TTC549 (cell line): ENCODE measurements at regions not wholly inside any gene's neighbourhood (a gene's known extent, or its start where the extent isn't known, plus 50 kb on each side); places are given as distances from the start of the nearest gene placed in this dataset.

Experiments
- FAIRE-seq: peaks from 2 replicates; lab custom pipeline; 2012; peaks lifted over from hg19 to GRCh38; lab: Jason Lieb, UNC

DNA sequence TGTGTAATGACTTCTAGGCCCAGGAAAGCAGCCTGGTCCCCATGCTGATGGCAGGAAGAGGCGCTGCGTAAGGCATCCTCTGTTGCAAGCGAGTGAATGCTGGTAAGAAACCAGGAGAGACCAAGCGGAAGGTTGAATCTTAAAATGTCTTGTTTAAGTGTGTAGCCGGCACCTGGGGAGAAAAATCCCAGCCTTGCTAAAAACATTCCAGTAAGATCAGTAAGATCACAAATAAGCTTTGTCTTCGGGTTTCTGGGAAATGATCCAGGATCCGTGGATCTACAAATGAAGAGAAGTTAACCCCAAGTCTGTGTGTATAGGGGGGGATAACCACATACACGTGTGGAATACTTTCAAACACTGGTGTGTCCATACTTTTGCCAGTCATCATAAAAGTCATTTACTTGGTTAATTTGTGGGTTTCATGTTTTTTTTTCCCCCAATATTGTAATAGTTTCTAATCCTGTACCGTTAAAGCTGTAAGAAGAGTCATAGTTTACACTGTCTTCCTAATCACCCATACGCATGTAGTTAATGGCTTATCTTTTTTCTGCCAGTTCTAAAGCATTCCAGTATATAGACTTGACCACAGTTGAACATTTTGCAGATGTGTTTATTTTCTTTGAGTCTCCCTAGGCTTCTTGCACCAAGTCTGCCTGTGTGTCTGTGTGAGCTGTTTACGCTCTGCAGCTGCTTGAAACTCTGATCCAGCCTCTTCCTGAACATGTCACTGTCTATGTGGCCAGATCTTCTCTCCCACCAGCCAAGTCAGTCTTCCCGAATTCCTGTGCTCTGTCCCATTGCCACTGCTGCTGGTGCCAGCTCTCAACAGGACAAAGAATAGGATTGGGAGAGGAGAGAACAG, 135.9 kb upstream of the ARL4C start:
- FAIRE-seq, result no peak

DNA sequence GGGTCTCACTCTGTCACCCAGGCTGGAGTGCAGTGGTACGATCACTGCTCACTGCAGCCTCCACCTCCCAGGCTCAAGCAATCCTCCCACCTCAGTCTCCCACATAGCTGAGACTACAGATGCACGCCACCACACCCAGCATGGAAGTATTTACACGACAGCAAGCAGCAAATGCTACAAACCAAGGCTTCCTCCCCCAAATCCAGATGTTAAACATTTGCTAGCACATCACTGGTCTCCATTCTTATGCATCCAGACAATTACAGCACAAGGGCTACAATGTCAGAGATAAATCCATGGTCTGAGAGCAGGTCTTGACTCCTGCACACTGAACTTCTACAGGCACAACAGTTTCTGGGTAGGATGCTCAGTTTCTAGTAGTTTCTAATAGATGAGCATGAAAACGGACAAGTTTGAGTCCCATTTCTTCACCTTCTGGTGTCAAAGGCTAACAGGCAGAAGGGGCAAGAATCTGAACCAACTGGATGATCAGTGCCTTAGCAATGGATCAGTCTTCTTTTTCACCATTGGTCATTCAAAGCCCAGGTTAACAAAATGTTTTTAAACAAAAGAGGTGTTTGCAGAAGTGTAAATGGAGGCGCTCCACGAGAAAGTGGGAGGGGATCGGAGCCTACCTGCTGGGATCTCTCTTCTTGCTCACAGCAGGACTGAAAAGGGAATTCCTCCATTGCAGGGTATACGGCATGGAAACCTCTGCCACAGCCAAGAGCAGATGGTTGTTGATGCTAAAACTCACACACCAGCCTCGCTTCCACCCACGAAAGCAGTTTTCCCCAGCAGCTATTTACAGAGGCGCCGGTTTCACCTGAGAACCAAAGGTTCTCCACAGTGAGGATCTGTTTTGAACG, 135.0 kb upstream of the ARL4C start:
- FAIRE-seq, result no peak

DNA sequence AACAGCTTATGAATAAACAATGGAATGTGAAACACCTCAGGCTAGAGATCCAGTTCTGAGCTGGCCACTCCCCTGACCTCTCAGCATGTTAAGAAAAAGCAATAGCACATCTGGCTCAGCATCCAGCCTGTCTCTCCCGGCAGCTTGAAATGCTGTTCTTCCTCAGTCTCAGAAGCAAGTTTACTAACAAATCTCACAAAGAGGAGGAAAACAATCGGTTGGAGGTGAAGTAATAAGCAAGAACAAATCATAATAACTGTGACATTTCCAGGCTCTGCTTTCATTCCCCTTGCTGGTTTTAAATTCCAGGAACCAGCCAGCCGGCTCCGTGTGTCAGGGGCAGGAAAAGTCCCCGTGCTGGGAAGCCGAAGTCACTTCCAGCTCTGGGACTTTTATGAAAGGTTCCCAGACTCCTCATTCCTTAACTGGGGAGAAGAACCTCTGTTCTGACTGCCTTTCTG, 133.9 kb upstream of the ARL4C start:
- no peak for FAIRE-seq

DNA sequence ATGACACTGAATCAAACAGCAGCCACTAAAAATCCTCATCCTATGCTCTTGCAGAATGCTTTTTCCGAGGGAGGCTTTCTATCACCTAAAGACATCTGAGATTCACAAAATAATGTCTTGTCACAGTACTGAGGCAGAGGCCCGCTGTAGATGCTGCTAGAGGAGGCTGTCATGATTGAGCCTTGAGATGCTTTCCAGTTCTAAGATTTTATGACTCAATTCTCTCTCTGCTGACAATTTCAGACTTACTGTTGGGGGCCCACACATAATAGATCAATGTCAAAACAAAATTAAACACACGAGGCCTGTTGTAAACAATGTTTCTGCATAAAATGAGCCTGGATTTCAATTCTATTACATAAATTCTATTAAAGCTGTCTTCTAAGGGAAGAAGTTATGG, 132.7 kb upstream of the ARL4C start:
- FAIRE-seq, result no peak

DNA sequence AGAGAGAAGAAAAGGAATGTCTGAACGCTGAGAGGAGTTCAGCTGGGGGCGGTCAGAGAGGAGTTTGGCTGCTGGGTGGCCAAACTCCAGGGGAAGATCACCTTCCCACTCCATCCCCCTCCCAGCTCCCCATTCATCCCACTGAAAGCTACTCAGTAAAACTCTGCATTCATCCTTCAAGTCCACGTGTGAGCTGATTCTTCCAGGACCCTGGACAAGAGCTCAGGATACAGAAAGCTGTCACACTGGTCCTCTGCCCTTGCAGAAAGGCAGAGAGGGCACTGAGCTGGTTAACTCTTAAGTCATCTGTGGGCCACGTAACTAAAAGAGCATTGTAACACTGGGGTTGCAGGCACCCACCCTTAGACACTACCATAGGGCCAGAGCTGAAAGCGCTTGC, 132.1 kb upstream of the ARL4C start:
- no peak for FAIRE-seq

DNA sequence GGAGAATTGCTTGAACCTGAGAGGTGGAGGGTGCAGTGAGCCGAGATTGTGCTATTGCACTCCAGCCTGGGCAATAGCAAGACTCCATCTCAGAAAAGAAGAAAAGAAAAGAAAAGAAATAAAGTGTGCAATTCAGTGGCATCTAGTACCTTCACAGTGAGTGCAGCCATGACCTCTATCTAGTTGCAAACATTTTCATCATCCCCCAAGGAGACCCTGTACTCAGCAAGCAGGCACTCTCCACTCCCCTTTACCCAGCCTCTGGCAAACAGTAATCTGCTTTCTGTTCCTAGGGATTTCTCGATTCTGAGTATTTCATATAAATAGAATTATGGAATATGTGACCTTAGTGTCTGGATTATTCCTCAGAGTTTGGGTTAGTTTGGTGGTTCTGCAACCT, 130.4 kb upstream of the ARL4C start:
- FAIRE-seq, result no peak

DNA sequence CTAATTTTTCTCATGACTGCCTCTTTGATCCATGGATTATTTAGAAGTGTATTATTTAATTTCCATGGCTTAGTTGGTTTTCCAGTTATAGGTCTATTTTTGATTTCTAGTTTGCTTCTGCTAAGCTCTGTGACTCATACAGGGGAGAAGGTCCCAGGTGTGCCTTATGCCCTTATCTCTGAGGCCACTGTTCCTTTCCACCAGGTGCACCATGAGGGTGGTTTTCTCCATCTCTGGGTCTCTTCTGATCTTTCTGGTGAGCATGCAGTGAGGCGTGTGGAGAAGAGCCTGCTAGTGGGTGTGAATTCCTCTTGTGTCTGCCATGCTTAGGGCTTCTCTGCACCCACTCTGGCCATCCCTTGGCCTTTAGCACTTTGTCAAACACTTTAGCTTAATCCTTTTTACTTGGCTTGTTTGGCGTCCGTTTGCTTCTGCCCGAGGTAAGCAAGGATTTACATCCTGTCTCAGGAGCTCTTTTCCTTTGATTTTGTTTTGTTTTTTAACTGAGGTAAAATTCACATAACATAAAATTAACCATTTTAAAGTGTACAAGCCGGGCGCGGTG, 129.8 kb upstream of the ARL4C start:
- FAIRE-seq, result no peak

DNA sequence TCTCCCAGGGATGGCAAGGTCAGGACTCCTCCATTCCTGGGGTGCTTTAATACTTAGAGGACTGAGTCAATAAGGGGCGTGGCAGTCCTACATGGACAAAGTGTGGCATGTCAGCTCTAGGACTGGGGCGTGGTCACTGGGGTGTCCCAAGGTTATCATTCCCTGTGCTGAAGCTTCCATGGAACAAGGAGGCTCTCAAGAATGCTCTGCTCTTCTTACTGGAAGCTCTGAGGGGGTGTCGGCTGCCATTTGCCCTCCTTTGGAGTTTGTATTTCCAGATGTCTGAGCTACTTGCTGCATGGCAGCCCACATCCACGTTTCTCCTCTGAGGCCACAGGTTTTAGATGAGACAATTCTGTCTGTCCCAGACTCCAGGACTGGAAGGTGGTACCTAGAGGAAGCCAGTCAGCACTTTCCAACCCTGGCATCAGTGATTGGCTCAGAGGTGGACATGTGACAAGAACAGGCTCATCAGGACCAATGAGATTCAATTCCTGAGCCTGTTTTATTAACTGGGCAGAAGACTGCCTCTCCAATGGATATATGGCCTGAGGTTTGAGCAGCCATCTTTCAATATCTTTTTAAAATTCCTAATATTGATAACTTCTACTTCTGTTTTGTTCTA, 128.9 kb upstream of the ARL4C start:
- no peak for FAIRE-seq

DNA sequence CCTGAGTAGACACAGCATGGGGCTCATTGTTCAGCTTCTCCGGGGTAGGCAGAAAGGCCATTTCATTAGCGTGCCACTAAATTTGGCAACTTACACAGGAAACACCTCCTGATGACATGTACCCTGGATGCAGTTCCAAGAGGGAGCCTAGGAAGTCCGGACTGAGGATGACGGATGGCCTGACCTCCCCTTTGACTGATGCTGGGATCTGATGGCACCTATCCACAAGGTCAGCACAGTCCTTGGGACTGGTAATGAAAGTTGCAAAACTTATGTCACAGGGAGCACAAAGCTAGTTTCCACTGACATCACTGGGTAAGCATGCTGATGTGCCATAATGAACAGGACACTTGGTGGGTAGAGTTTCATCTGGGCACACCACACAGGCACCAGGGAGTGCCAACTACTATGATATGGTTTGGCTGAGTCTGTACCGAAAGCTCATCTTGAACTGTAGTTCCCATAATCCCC, 126.7 kb upstream of the ARL4C start:
- no peak for FAIRE-seq

DNA sequence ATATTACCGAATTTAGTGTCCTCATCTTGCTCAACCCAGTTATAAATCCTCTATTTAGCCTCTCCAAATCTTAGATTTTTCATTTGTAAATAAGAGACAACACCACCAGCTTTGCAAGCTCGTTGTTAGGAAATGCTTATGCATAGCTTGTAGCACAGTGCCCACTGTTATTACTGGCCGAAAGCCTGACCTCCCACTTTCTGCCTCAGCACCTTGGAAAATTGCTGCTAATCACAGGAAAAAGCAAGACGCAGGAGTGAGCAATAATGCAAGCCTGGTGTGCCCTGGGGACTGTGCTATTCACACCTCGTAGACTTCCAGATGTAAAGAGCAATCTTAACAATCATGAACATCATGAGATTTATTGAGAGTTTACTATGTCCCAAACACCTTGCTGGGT, 124.2 kb upstream of the ARL4C start:
- FAIRE-seq, result no peak

DNA sequence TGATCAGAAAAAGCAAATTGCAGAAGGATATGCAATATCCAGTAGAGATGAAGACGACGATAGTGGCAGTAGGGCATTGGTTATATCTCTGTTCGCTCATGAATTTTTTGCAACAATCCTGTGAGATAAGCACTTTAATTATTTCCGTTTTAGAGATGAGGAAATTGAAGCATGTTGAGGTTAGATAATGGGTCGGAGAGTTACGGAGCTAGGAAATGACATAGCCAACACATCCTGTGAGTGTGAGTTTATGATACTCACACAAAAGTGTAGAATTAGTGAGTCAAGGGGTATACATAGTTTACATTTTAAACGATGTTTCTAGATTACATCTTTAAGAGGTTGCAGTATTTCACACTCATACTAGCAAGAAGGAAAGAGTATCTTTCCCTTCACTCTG, 123.1 kb upstream of the ARL4C start:
- FAIRE-seq, result no peak

DNA sequence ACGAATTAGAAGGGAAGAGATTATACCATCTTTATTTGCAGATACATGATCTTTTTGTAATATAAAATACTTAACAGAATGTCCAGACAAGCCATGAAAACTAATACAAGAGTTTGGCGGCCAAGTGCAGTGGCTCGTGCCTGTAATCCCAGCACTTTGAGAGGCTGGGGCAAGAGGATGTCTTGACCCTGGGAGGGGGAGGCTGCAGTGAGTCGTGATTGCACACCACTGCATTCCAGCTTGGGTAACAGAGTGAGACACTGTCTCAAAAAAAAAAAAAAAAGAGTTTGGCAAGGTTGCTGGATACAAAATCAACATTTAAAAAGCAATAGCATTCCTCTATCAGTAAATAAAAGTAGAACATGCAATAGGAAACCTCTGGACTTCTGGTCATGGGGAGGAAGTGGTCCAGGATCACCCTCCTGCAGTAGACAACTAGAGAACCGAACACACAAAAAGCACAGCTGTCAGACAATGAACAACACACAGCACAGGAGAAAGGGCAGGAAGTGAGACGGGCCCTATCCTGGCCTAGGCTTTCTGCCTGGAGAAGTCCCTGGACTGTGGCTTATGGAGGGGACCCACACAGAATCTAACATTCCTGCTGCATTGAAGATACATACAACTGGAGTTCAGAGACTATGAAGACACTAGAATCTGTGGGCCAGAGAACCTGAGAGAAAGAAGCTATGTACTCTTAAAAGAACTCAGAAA, 118.9 kb upstream of the ARL4C start:
- no peak for FAIRE-seq

DNA sequence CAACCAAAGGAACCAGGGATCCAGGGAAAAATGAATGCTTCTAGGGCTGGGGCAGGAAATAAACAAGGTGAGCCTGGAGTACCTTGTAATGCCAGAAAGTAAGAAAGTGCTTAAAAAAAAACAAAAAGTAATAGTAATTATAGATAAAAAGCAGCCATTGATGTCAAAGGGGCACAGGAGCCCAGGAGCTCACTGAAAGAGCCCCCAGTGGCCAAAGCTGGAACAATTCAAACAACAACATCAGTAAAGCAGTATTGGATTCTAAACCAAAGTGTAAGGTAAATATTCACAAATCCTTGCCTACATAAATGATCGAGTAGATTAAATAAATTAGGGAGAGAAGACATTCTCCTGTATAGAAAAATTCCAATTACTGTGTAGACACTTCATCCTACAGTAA, 114.3 kb upstream of the ARL4C start:
- FAIRE-seq, result no peak

DNA sequence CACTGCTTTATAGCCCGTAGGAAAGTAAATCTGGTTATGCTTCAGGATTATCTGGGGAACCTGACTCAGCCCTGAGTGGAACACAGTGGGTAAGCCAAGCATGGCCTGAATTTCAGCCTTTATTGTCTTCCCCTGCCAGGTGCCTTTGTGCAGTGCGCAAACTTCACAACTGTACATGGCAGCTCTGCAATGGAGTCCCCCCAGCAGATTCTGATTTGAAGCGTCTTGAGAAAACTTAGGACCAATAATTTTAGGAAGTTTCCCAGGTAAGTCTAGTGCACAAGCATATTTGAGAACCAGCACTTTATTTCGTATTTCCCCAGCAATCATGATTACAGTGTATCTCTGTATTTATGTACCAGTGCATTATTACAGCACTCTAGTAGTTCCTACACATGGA, 112.1 kb upstream of the ARL4C start:
- FAIRE-seq, result no peak

DNA sequence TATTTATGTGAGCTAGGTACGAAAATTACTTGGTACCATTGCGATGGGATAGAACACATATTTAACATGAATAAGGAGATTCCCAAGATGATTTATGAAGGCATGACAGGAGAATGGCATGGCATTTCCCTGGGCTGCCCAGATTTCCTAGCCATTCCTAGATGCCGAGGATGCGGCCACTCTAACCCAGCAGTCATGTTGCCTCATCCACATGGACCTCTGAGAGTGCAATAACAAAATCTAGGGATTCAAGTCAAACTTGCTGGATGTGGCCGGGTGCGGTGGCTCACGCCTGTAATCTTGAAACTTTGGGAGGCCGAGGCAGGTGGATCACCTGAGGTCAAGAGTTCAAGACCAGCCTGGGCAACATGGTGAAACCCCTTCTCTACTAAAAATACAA, 110.8 kb upstream of the ARL4C start:
- no peak for FAIRE-seq

DNA sequence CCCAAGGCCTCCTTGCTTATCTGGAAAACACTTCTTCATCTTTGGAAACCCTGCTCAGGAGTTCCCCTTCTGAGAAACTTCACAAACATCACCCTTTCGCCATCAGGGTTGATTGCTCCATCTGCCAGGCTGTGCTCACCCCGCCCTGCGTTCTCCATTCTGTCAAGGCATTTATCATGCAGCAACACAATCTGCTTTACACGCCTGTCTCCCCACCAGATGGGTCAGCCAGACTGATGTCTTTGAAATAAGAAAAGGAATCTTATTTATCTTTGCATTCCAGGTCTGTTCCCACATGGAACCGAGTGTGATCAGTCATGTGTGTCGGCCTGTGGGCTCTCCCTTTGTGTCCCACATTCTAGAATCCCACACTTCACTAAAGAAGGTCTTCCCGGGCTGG, 110.0 kb upstream of the ARL4C start:
- no peak for FAIRE-seq

DNA sequence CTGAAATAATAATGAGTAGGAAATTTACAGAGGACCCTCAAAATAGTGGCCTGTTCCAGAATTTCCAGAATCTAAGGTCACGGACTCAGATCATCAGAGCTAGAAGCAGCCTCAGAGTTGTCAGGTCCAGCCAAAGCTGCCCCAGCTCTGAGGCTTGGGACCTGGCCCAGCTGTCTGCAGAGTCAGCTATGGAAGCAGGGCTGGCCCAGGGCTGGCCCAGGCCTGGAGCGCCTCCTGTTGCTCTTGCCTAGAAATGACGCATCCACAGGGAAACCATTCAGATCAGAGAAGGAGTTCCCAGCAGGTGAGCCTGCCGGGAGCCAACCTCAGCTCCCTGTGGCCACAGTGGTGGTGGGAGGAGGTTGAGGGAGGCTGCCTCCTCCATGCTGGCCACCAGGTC, 106.7 kb upstream of the ARL4C start:
- FAIRE-seq, result no peak

DNA sequence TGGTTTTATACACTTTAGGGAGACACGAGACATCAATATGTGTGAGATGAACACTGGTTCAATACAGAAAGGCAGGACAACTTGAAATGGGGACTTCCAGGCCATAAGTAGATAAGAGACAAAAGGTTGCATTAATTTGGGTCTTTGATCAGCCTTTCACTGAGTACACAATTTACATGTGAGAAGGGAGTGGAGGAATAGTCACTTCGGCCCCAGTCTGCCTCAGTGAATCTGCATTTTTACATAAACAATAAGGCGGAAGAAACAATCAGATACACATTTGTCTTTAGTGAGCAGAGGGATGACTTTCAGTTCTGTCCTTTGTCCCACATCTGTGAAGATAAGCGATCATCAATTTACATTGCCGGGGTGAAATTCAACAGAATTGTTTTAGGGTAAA, 104.3 kb upstream of the ARL4C start:
- no peak for FAIRE-seq

DNA sequence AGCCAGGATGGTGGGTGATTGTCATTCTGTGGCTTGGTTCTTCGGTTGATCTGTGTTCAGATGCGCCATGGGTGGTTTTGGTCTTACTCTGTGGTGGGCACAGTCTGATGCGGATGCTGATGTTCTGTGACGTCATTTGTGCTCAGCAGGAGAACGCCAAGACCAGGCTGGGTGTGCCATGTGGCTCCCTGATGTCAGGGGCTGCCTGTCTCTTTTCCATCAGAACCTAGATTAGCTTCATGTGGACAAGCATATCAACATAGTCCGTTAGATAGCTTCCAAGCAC, 100.6 kb upstream of the ARL4C start:
- FAIRE-seq, result no peak

DNA sequence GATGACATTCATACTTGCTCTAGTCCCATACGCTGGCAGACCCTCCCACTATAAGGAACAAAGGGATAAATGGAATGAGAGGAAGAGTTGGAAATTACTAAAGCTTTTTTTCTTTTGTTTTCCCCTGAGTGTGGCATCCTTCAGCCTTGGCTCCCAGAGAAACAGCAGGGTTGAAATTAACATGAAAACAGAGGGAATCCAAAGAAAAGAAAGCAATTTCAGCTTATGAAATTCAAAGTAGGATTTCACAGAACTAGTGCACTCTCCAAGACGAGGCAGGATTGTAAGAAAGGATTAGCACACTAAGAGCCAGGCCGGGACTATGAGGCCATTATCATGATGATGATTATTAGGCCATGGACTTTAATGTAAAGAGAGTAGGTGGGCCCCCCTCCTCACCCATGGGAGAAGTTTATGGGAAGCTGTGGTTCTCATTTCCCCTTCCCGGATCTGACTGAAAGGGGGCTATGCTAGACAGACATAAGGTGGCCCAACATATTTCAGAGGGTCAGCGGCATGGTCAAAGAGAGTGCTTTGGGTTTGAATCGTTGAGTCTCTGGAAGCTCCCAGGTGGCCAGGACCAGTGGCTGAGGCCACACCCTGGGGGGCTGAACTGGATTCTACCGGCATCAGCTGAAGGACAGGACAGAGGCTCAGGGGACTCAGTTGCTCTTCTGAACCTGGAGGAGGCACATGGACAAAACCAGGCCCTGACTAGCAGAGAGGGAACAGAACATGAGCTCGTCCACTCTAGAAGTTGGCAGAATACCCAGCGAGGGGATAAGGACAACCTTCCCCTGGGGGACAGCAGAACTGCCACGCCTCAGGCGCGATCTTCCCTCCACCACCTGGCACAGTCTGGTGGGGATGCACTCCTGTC, 100.1 kb upstream of the ARL4C start:
- FAIRE-seq, result no peak

DNA sequence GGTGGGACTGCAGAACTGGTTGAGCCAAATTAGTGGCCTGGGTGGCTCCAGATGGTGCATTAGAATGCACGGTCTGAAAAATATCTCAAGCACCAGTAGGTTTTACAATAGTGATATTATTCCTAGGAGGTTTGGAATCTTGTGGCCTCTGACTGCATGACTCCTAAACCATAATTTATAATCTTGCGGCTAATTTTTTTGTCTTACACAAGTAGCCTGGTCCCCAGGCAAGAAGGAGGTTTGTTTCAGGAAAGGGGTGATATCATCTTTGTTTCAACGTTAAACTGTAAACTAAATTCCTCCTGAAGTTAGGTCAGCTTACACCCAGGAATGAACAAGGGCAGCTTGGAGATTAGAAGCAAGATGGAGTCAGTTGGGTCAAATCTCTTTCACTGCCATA, 98.9 kb upstream of the ARL4C start:
- FAIRE-seq, result no peak
